Peyer's patch (tissue), 4 donors: ENCODE measurements at regions not wholly inside any gene's neighbourhood (a gene's known extent, or its start where the extent isn't known, plus 50 kb on each side); places are given as distances from the start of the nearest gene placed in this dataset.

ENCODE experiments used
- DNase-seq, 3 donors: peaks; one replicate each; pipeline ENCODE4 v3.0.0-alpha.2; 2017 to 2019
- H3K27ac ChIP-seq, 4 donors: fragments of 200-600 bp; sonication (generic); one replicate each; pipeline ENCODE4 v1.5.1; 2016 to 2019
- H3K27me3 ChIP-seq, 2 donors: fragments of 200-600 bp; sonication (generic); one replicate each; pipeline ENCODE4 v1.5.1; 2019
- H3K36me3 ChIP-seq, 3 donors: fragments of 200-600 bp; sonication (generic); one replicate each; pipeline ENCODE4 v1.5.1; 2016 to 2019
- H3K4me1 ChIP-seq, 4 donors: fragments of 200-600 bp; sonication (generic); one replicate each; pipeline ENCODE4 v1.5.1; 2016 to 2019
- H3K4me3 ChIP-seq, 4 donors: fragments of 200-600 bp; sonication (generic); 1 replicate in 3 of 4; 2 replicates in 1 of 4; pipeline ENCODE4 v1.5.1; 2016 to 2019; ENCODE audit warnings: mild to moderate bottlenecking in 1 of 4
- H3K9me3 ChIP-seq, 4 donors: fragments of 200-600 bp; sonication (generic); one replicate each; pipeline ENCODE4 v1.5.1; 2016 to 2019; ENCODE audit warnings: mild to moderate bottlenecking in 1 of 4
- CTCF ChIP-seq, 6 experiments: fragments of 450-650 bp in 4 of 6; fragments of 200-600 bp in 2 of 6; sonication (generic) in 1 of 6; IDR thresholded peaks; one replicate each; pipeline ENCODE4 v1.5.1; 2017 to 2019; ENCODE audit warnings: antibody characterized with exemption in 6 of 6, mild to moderate bottlenecking in 3 of 6, moderate library complexity in 1 of 6
- POLR2A ChIP-seq, 2 donors: fragments of 450-650 bp; IDR thresholded peaks; one replicate each; pipeline ENCODE4 v1.5.1; 2017; ENCODE audit warnings: antibody characterized with exemption in 2 of 2, mild to moderate bottlenecking in 2 of 2, moderate library complexity in 2 of 2

- no peak overlapping the region for H3K27ac ChIP-seq
- no peaks in the 10 kb centered on the region for H3K9me3 ChIP-seq
- TF ChIP-seq POLR2A (IDR thresholded peaks at IDR 0.05) (no peak), CTCF (IDR thresholded peaks at IDR 0.05) (no peak)
- no peaks in the 10 kb centered on the region for H3K4me1 ChIP-seq
- no peak overlapping the region for H3K4me3 ChIP-seq
- H3K27me3 ChIP-seq: no peaks in the 10 kb centered on the region
- no peak for DNase-seq
- H3K36me3 ChIP-seq: no peaks in the 10 kb centered on the region
Observed at GRCh38 chr3:103112273-103112672, 677.5 kb downstream of the ZPLD1 start.

- no peak for DNase-seq
- Histone ChIP-seq H3K4me3 (no peak overlapping the region), H3K9me3 (no peaks in the 10 kb centered on the region), H3K4me1 (no peaks in the 10 kb centered on the region), H3K27me3 (no peaks in the 10 kb centered on the region), H3K36me3 (no peaks in the 10 kb centered on the region), H3K27ac (no peak overlapping the region)
- no peak for TF ChIP-seq CTCF (IDR thresholded peaks at IDR 0.05)
- no peak for TF ChIP-seq POLR2A (IDR thresholded peaks at IDR 0.05)
Observed at GRCh38 chr3:103126115-103126514, 691.3 kb downstream of the ZPLD1 start.

- H3K4me1 ChIP-seq: no peaks in the 10 kb centered on the region
- DNase-seq: no peak
- no peak for TF ChIP-seq POLR2A (IDR thresholded peaks at IDR 0.05)
- no peak for TF ChIP-seq CTCF (IDR thresholded peaks at IDR 0.05)
- H3K9me3 ChIP-seq: no peaks in the 10 kb centered on the region
- H3K27ac ChIP-seq: no peak overlapping the region
- no peak overlapping the region for H3K4me3 ChIP-seq
- no peaks in the 10 kb centered on the region for H3K27me3 ChIP-seq
- H3K36me3 ChIP-seq: no peaks in the 10 kb centered on the region
Observed at GRCh38 chr3:103127098-103127630, 692.3 kb downstream of the ZPLD1 start.

GRCh38 chr3:103127737-103128136 is 692.9 kb downstream of the ZPLD1 start:
- Histone ChIP-seq H3K9me3 (no peaks in the 10 kb centered on the region), H3K36me3 (no peaks in the 10 kb centered on the region), H3K27me3 (no peaks in the 10 kb centered on the region), H3K27ac (no peak overlapping the region), H3K4me1 (no peaks in the 10 kb centered on the region), H3K4me3 (no peak overlapping the region)
- DNase-seq: no peak
- TF ChIP-seq POLR2A (IDR thresholded peaks at IDR 0.05): no peak
- TF ChIP-seq CTCF (IDR thresholded peaks at IDR 0.05): no peak

GRCh38 chr3:103134023-103134724 is 699.4 kb downstream of the ZPLD1 start:
- no peaks in the 10 kb centered on the region for H3K36me3 ChIP-seq

More at GRCh38 chr3:103134023-103134724, 699.4 kb downstream of the ZPLD1 start:
- TF ChIP-seq CTCF (IDR thresholded peaks at IDR 0.05) (no peak), POLR2A (IDR thresholded peaks at IDR 0.05) (no peak)
- H3K27ac ChIP-seq: no peak overlapping the region
- H3K4me3 ChIP-seq: no peak overlapping the region
- H3K4me1 ChIP-seq: no peaks in the 10 kb centered on the region
- no peaks in the 10 kb centered on the region for H3K9me3 ChIP-seq
- DNase-seq: no peak
- H3K27me3 ChIP-seq: no peaks in the 10 kb centered on the region
